ENCODE measurements at regions not wholly inside any gene's neighbourhood (a gene's known extent, or its start where the extent isn't known, plus 50 kb on each side); places are given as distances from the start of the nearest gene placed in this dataset.

DNA sequence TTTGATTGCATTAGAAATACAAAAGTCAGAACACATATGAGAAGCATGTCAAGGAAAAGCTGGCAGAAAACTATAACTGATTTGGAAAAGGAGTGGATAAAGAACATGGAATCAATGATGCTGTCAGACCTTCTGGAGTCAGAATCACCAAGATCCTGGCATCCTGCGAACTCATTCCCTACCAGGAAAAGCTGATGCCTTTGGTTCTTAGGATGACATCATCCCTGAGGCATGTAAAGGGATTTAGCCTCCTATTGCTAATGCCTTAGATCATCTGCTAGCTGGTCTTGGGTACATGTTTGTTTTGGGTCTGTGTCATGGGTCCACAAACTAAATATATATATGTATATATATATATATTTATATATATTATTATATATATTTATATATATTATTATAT lies 680.7 kb downstream of the EPHA4 start:
- ATAC-seq (peak; percentile 76), DNase-seq (ENCODE audit: low spot score) (no peak)
- no peaks in the 10 kb centered on the region for H3K36me3 Mint-ChIP-seq
- no peaks in the 10 kb centered on the region for H3K27me3 Mint-ChIP-seq (ENCODE audit: low read depth)
- H3K4me3 Mint-ChIP-seq, result no peak overlapping the region
- peaks cover 44% of the 10 kb centered on the region for H3K4me1 Mint-ChIP-seq
- POLR2A ChIA-PET, result no interaction called here
- H3K9me3 Mint-ChIP-seq, result peaks cover 4% of the 10 kb centered on the region; the same call in 1 of the 2 replicates
- peak; percentile 75; the same call in 1 of the 2 replicates for TF ChIP-seq HMGA2 (CRISPR knock-in tag; IDR thresholded peaks at IDR 0.05)
- TF ChIP-seq, protein P1, sequence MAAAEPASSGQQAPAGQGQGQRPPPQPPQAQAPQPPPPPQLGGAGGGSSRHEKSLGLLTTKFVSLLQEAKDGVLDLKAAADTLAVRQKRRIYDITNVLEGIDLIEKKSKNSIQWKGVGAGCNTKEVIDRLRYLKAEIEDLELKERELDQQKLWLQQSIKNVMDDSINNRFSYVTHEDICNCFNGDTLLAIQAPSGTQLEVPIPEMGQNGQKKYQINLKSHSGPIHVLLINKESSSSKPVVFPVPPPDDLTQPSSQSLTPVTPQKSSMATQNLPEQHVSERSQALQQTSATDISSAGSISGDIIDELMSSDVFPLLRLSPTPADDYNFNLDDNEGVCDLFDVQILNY (CRISPR knock-in tag; IDR thresholded peaks at IDR 0.05), result no peak
- CTCF ChIA-PET, result no interaction called here
- H3K27ac Mint-ChIP-seq, result no peak overlapping the region

DNA sequence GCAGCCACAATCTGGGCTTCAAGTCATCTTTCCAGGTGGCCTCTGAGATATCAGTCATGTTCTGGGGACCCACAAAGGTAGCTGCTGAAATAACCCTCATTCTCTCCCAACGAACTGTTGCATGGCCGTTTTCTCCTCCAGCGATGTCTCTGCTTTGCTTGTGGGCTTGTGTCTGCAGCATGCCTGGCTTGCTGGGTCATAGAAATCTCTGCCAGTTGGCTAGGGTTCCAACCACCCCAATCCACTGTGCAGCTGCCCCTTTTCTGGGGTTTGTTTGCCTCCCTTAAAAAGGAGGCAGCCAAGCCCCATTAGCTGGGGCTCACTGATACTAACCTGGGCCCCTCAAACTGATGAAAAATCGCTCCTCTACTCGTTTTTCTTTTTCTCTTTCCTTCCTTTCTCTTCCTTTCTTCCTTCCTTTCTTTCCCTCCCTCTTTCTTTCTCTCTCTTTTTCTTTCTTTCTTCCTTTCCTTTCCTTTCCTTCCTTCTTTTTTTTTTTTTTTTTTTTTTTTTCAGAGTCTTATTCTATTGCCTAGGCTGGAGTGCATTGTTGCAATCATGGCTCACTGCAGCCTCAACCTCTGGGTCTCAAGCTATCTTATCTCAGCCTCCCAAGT lies 680.0 kb downstream of the EPHA4 start:
- CTCF ChIA-PET, result interaction anchor here (0.6 kb wide), 1 partner anchor 584 kb away, joined by 3 read pairs; no protein-coding TSS in a partner anchor
- Mint-ChIP-seq H3K27ac (no peak overlapping the region), H3K9me3 (peaks cover 4% of the 10 kb centered on the region; the same call in 1 of the 2 replicates), H3K27me3 (ENCODE audit: low read depth) (no peaks in the 10 kb centered on the region), H3K36me3 (no peaks in the 10 kb centered on the region), H3K4me1 (peaks cover 37% of the 10 kb centered on the region), H3K4me3 (no peak overlapping the region)
- TF ChIP-seq, protein P2, sequence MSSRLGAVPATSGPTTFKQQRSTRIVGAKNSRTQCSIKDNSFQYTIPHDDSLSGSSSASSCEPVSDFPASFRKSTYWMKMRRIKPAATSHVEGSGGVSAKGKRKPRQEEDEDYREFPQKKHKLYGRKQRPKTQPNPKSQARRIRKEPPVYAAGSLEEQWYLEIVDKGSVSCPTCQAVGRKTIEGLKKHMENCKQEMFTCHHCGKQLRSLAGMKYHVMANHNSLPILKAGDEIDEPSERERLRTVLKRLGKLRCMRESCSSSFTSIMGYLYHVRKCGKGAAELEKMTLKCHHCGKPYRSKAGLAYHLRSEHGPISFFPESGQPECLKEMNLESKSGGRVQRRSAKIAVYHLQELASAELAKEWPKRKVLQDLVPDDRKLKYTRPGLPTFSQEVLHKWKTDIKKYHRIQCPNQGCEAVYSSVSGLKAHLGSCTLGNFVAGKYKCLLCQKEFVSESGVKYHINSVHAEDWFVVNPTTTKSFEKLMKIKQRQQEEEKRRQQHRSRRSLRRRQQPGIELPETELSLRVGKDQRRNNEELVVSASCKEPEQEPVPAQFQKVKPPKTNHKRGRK (CRISPR knock-in tag; IDR thresholded peaks at IDR 0.05; ENCODE audit: borderline replicate concordance), result peak; percentile 88; the same call in 1 of the 2 replicates
- TF ChIP-seq IRF2 (CRISPR knock-in tag; IDR thresholded peaks at IDR 0.05; ENCODE audit: borderline replicate concordance, low read depth), result no peak
- ATAC-seq (no peak), DNase-seq (ENCODE audit: low spot score) (no peak)
- POLR2A ChIA-PET, result no interaction called here

DNA sequence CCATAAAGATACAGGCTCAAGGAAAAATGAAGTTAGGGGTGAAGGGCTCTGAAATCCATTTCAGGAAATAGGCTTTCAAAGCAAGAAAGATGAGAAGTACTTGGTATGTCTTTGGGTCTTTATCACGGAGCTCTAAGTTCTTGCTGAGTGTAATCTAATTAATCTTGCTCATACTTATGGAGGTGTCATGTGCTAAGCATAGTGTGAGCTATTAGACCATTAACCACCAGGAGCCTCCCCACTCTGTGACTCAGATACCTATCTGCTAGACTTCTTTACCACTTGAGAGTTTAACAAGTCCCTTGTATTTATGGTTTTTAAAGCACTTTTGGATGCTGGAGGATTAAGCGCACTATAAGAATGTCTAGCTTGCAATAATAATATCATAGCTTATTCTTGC lies 678.7 kb downstream of the EPHA4 start:
- no peak for ATAC-seq
- TF ChIP-seq PRRX2 (CRISPR knock-in tag; IDR thresholded peaks at IDR 0.05), result no peak
- no peak for TF ChIP-seq ZNF263 (CRISPR knock-in tag; IDR thresholded peaks at IDR 0.05; ENCODE audit: low read depth)
- TF ChIP-seq, protein P3, sequence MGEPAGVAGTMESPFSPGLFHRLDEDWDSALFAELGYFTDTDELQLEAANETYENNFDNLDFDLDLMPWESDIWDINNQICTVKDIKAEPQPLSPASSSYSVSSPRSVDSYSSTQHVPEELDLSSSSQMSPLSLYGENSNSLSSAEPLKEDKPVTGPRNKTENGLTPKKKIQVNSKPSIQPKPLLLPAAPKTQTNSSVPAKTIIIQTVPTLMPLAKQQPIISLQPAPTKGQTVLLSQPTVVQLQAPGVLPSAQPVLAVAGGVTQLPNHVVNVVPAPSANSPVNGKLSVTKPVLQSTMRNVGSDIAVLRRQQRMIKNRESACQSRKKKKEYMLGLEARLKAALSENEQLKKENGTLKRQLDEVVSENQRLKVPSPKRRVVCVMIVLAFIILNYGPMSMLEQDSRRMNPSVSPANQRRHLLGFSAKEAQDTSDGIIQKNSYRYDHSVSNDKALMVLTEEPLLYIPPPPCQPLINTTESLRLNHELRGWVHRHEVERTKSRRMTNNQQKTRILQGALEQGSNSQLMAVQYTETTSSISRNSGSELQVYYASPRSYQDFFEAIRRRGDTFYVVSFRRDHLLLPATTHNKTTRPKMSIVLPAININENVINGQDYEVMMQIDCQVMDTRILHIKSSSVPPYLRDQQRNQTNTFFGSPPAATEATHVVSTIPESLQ (CRISPR knock-in tag; IDR thresholded peaks at IDR 0.05), result no peak
- TF ChIP-seq, protein P4, sequence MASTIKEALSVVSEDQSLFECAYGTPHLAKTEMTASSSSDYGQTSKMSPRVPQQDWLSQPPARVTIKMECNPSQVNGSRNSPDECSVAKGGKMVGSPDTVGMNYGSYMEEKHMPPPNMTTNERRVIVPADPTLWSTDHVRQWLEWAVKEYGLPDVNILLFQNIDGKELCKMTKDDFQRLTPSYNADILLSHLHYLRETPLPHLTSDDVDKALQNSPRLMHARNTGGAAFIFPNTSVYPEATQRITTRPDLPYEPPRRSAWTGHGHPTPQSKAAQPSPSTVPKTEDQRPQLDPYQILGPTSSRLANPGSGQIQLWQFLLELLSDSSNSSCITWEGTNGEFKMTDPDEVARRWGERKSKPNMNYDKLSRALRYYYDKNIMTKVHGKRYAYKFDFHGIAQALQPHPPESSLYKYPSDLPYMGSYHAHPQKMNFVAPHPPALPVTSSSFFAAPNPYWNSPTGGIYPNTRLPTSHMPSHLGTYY (CRISPR knock-in tag; IDR thresholded peaks at IDR 0.05), result no peak
- TF ChIP-seq GABPB1 (CRISPR knock-in tag; IDR thresholded peaks at IDR 0.05), result no peak
- TF ChIP-seq CREB1 (CRISPR knock-in tag; IDR thresholded peaks at IDR 0.05), result no peak
- TF ChIP-seq HMGA2 (CRISPR knock-in tag; IDR thresholded peaks at IDR 0.05), result no peak
- TF ChIP-seq, protein P5, sequence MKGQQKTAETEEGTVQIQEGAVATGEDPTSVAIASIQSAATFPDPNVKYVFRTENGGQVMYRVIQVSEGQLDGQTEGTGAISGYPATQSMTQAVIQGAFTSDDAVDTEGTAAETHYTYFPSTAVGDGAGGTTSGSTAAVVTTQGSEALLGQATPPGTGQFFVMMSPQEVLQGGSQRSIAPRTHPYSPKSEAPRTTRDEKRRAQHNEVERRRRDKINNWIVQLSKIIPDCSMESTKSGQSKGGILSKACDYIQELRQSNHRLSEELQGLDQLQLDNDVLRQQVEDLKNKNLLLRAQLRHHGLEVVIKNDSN (CRISPR knock-in tag; IDR thresholded peaks at IDR 0.05), result no peak
- no peak for TF ChIP-seq MYBL2 (CRISPR knock-in tag; IDR thresholded peaks at IDR 0.05)
- no peak for TF ChIP-seq ATF1 (CRISPR knock-in tag; IDR thresholded peaks at IDR 0.05)
- TF ChIP-seq FOXK1 (CRISPR knock-in tag; IDR thresholded peaks at IDR 0.05), result no peak
- TF ChIP-seq, protein P6, sequence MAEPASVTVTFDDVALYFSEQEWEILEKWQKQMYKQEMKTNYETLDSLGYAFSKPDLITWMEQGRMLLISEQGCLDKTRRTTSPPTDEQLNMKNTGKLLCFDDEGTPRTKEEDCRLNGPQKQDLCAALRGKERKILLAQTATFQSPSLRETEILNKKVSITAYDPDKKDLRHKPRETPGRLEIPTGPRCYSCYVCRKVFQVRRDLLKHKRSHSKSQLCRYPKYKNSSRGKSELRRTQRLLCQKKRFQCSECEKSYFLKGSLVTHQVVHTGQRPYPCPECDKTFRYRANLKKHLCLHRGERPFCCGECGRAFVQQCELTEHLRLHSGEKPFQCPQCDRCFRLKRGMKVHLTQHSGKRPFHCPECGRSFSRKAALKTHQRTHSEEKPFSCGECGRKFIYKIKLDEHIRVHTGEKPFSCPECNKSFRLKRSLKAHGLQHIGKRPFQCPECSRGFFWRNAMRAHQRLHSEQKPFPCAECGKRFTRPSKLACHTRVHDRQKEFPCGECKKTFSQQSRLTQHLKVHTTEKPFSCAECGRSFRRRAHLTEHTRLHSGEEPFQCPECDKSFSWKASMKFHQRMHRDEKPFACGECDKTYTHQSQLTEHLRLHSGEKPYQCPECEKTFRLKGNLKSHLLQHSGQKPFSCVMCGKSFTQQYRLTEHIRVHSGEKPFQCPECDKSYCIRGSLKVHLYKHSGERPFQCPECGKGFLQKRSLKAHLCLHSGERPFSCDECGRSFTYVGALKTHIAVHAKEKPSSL (CRISPR knock-in tag; conservative IDR thresholded peaks at IDR 0.05), result no peak
- TF ChIP-seq NFE2L1 (CRISPR knock-in tag; IDR thresholded peaks at IDR 0.05), result no peak
- TF ChIP-seq RELA (CRISPR knock-in tag; IDR thresholded peaks at IDR 0.05; ENCODE audit: borderline replicate concordance), result no peak
- Mint-ChIP-seq H3K36me3 (no peaks in the 10 kb centered on the region), H3K9me3 (peaks cover 4% of the 10 kb centered on the region; the same call in 1 of the 2 replicates), H3K27me3 (ENCODE audit: low read depth) (no peaks in the 10 kb centered on the region), H3K4me3 (no peak overlapping the region), H3K4me1 (peaks cover 24% of the 10 kb centered on the region), H3K27ac (no peak overlapping the region)
- no peak for DNase-seq (ENCODE audit: low spot score)
- ChIA-PET POLR2A (no interaction called here), CTCF (no interaction called here)

All from WTC11 (cell line).